Activated T-cell treated with anti-CD3 and anti-CD28 coated beads, Interleukin-2, amount 50 U/mL, for 48 hours (primary cell): ENCODE measurements at regions not wholly inside any gene's neighbourhood (a gene's known extent, or its start where the extent isn't known, plus 50 kb on each side); places are given as distances from the start of the nearest gene placed in this dataset.
A peak's percentile ranks its signal among the peaks of the same experiment; 100 is the strongest.

ENCODE experiments used
- DNase-seq, 2 experiments: peaks; one replicate each; pipeline ENCODE4 v3.0.0-alpha.2; 2020

DNA sequence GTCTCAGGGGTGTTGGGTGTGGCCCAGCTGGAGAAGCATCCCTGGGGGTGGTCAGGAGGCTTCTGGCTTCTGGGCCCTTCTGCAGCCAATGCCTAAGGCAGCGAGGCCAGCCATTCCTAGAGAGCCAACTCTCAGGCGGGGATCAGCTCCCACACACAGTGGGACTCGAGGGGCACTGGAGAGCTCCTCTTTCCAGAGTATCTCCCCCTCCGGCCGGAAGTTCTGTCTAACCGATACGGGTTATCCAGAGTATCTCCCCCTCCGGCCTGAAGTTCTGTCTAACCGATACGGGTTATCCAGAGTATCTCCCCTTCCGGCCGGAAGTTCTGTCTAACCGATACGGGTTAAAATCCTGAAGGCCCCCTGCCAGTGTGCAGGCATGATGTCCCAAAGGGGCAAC, 71.2 kb upstream of the B3GAT1 start:
- DNase-seq = no peak

DNA sequence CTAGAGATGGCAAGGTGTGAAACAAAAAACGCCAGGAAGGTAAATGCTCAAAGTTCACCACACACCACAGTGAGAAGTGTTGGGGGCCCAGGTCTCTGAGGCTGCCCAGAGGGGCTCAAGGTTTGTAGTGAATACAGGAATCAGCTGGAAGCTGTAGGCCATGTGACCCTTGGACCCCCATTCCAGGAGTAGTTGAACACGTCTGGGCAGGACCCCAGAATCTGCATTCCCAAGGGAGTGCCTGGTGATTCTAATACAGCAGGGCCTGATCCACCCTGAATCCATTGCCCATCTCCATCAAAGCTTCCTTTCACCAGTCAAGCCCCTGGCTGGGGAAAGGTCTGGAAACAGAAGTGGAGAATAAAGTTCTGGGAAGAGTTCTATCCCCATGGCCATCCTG, 70.8 kb upstream of the B3GAT1 start:
- DNase-seq = no peak

GRCh38 chr11:134481933-134482527, 70.0 kb upstream of the B3GAT1 start:
- DNase-seq = no peak

DNA sequence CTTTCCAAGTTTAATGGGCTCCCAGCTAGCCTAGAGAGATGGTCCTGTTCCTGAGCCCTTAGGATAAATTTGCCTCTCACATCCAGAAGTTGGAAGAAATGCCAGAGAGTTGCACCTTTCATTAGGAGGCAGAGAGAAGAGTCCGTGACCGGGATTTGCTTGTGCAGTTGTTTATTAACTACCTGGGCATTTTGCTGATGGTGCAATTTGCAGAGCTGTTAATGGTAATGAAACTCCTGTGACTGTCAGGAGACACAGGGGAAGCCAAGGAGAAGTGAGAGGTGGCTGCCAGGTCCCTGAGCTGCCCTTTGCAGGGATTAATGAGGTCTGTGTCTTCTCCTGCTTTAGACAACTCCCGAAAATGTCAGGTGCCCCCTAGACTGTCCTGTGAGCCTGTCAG, 69.1 kb upstream of the B3GAT1 start:
- no peak for DNase-seq

- DNase-seq = no peak
Observed at GRCh38 chr11:134480136-134480712, 68.2 kb upstream of the B3GAT1 start.

- no peak for DNase-seq
Observed at GRCh38 chr11:134479206-134480135, 67.4 kb upstream of the B3GAT1 start.

- no peak for DNase-seq
Observed at GRCh38 chr11:134478611-134479010, 66.6 kb upstream of the B3GAT1 start.

GRCh38 chr11:134478176-134478575, 66.1 kb upstream of the B3GAT1 start:
- DNase-seq = no peak

DNA sequence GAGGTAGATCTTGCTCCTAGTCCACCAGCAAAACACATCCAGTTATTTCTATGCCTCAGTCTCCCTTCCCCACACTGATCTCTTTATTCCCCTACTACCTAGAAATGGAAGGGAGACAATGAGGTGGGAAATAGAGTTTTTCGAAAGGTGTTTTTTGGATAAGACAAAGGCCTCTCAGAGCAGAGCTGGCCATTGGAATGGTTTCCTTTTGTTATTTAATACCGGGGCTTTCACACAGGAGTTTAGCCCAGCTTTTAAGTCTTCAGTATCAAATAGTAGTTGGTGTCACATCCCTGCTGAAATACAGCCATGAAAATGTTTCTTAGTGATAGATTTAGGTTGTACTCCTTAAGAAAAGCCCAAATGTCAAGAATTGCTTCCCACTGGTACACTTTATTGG, 65.4 kb upstream of the B3GAT1 start:
- no peak for DNase-seq

DNA sequence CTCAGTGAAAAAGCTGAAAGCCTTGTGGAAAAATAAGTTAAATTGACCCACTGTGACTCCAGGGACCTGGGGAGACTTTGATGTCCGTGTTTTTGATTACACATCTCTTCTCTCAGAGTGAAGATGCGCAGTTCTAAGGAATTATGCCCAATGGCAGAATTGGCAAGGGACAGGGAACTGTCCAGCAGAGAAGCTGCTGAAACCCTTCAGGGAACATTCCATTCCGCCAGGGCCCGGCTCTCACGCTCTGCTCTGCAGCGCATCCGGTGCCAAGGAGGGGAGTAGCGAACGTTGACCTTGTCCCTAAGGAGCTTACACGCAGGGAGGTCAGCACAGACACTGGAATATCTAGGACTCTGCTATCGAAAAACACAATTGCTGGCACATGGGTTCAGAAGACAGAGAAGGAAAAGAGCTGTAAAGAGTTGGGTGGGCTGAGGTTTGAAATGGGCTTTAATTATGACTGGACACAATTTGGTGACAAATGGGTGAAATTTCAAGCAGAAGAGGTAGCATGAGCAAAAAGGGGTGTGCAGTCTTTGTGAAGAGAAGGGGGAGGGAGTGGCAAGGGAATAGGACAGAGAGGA, 64.5 kb upstream of the B3GAT1 start:
- DNase-seq = no peak

GRCh38 chr11:134475951-134476350, 63.9 kb upstream of the B3GAT1 start:
- no peak for DNase-seq

GRCh38 chr11:134474942-134475341, 62.9 kb upstream of the B3GAT1 start:
- DNase-seq = peak; percentile 28 to 29

DNA sequence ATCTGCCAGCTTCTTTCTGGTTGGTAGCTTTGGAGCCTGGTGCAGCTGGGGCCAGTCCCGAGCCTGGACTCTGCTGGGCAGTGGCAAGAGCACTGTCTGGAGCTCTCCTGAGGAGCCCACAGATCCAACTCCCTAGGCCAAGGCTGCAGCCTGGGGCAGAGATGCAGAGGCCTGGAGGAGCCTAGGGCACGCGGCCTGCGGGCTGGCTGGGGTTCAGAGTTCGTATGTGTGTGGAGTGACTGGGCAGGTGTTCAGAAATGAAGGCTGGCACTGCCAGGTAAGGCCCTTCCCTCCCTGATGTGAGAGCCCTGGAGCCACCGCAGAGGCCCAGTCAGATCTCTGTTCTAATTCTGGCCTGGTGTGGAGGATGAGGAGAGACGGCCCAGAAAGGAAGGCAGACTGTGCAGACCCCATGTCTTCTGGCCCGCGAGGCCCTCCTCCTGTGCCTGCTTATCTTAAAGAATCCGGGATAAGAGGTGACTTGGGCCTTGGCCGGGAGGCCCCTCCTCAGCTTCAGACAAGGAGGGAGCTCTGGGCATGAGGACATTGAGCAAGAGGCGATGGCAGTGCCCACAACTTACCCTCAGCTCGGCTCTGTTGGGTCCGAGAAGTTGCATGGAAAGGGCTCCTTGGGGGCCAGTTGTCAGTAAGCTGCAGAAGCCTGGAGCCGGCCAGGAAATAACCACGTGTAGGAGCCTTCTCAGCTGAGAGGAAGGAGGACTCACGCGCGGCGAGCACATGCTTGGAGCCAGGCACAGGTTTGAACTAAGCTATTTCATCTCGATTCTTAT, 62.2 kb upstream of the B3GAT1 start:
- DNase-seq = no peak

- DNase-seq = no peak
Observed at GRCh38 chr11:134471716-134472455, 59.8 kb upstream of the B3GAT1 start.

GRCh38 chr11:134471087-134471715, 59.2 kb upstream of the B3GAT1 start:
- DNase-seq = no peak

DNA sequence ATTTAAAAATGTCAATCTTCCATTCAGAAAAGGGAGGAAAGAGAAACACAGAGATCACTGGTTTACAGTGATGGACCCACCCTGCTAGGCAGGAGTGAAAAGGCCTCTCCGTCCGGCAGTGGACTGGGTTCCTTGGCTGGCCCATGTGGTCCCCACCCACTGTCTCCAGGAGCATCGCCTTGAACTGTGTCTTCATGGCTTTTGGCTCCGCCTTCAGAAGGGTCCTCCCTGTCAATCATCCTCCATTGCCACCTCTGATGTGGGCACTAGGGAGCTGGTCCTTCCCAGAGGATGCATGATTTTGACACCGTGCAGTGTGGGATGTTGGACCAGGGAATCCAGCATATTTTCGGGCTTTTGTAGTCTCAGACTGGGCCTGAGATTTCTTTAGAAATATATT, 58.2 kb upstream of the B3GAT1 start:
- no peak for DNase-seq

- no peak for DNase-seq
Observed at GRCh38 chr11:134469627-134470026, 57.6 kb upstream of the B3GAT1 start.

DNA sequence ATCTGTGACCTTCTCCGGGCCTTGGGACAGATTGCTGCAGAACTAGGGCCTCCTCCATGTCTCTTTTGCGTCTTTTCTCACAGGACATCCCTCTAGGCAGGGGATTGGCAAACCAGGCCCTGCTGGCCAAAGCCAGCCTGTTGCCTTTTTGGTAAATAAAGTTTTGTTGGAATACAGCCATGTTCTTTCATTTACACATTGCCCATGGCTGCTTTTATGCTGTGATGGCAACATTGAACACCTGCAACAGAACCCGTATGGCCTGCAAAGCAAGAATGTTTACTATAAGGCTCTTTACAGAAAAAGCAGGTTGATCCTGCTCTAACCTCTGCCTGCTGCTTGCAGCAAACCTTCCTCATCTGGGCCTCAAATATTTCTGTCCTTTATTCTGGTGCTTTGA, 56.8 kb upstream of the B3GAT1 start:
- DNase-seq = no peak

DNA sequence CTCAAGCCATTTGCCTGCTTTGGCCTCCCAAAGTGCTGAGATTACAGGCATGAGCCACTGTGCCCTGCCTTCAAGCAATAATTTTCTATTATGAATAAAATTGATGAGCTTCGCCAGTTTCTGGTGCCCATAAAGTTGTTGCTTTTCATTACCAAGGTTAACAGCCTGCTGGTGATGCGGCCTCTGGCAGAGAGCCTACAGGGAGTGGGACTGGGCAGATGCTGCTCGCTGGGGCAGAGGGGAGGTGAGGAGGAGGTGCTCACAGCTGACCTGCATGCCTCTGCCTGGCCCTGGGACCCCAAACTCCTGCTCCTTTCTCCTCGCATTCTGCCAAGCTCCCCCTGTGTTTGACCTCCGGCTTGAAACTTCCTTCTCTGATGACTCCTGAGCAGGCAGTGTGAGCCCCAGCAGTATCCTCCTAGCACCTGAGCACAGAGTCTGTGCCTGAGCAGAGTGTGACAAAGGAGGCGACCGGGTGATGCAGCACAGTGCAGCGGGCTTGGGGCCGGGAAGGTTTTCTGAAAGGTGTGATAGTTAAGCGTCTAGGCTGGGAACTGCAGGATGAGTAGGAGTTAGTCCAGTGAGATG, 56.1 kb upstream of the B3GAT1 start:
- DNase-seq = no peak

- no peak for DNase-seq
Observed at GRCh38 chr11:134466610-134467567, 54.8 kb upstream of the B3GAT1 start.
